GM21723 (cell line): ENCODE measurements at regions not wholly inside any gene's neighbourhood (a gene's known extent, or its start where the extent isn't known, plus 50 kb on each side); places are given as distances from the start of the nearest gene placed in this dataset.
A peak's percentile ranks its signal among the peaks of the same experiment; 100 is the strongest.
"Not testable (repeated sequence)": the region's sequence is repeated elsewhere in the genome, so short reads cannot be mapped to it uniquely, and the experiment has no call there.

Experiments used
- ATAC-seq: cut with Tn5 transposase; IDR thresholded peaks from one replicate; pipeline ENCODE4 v1.9.1; 2021; ENCODE audit warnings: mild to moderate bottlenecking, moderate library complexity; ENCODE audit not compliant: unreplicated experiment

DNA sequence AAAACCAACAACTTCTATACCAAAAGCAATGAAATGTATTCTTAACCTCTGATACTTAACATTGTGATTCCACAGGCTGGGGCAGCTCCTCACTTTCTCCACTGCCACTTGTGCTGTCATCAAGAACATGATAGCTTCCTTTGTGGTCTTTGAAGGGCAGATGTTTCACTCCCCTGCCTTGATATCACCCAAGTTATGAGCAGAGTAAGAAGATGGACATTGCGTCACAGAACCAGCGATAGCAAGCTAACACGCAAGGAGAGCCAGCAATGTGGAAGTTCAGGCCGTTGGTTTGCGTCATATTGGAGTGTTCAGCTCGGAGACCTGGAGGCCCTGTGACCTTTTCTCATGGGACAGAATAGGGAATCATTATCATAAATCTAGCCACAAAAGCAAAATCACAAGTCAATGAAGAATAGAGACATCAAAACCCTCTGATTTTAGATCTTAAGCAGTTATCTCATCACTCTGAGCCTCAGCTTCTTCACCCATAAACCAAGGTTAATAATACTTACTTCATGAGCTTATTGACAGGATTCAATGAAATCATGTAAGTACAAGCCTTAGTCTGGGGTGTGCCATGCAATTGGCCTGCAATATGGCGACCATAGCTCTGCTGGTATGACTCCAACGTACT lies 183.8 kb upstream of the THBS1 start:
- no peak for ATAC-seq

DNA sequence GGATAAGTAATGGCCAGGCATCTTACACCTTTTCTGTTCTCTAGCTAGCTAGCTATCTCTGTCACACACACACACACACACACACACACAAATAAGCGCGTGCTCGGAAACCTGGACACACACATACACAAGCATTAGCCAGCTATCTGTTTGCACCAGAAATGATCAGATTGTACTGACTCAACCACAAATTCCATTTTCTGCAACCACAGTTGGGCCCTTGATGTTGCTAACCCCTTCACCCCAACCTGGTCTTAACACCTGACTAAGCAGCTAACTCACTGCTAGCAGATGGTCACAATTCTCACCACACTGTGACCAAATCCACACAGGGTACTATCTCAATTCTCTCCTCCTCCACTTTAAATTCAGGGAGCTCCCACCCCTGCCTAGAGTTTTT lies 183.0 kb upstream of the THBS1 start:
- no peak for ATAC-seq

DNA sequence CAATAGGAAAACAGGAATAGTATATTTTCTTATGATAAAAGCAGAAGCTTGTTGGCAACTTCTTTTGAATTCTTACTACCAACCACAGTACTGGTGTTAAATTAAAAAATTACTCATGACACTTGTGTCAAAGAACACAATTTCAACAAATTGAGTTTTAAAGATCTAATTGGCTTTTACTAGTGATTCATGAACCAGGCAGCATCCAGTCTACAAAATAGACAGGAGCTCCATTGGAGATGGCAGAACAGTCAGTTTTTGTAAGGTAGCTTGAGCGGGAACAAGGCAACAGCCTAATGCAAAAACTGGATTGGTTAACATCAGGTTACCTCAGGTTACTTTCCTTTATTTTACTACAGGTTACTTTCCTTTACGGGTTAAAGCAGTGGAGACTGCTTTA lies 181.3 kb upstream of the THBS1 start:
- ATAC-seq: no peak

DNA sequence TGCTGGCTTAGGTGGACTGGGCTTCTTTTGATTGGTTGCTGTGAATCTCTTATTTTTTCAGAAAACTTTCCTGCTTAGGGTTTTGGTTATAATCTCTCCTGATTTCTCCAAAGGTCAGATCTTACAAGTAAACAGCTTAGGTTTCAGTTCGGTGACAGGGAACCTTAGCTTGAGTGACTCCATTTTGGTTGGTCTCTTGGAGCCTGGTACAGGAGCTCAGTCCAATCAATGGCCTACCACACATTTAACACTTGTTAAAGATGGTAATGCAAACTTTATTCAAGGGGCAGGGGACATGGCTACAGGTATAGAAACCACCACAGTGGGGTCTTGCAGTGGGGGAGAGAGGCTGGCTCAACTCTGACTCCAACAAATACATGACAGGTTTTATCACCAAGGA lies 180.9 kb upstream of the THBS1 start:
- ATAC-seq: no peak

DNA sequence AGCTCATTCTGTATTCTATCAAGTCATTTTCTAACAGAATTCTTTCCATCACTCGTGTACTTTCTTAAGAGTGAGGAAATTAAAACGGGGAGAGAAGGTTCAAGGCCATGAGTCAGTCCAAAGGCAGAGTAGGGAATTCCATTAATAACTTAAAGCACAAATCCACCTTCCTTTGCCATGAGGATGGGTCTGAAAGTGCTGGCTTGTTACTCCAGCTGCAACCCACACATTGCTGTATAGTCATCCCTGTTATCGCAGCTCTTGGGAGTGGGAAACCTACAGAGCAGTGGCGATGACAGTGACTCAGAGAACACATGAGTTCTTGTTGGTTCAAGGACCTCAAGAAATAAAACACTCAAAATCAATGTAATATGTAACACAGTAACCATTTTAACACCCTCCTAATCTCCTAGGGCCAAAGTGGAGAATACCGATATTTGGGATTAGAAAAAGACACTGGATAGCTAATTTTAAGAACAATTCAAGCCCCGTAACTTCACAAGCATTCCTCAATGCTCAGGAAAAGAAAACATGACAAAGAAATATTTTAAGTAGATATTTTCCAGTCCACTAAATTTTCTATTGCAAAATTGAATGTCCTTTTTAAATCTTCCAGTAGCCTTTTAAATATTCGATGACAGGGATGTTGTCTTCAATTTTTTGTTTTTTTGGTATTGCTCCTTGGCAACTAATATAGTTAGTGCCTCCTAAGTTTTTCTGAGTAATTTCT lies 179.9 kb upstream of the THBS1 start:
- ATAC-seq: no peak

DNA sequence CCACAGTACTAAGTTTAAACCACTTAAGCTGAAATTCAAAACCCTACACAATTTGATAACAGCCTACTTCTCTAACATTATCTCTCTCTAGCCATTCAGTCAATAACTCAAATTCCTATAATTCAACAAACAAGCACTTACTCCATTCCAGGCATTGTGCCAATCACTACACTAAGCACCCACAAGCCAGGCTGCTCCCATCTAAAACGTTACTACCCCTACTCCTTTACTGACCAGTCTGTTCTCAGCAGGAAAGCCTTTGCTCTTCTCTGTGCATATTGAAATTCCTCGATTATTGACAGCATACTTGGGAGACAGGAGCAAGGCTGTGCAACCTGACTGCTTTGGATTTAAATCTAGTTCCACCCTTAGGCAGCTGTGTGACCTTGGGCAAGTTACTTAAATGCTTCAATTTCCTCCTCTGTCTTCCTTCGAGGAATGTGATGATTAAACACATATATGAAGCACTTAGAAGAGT lies 177.2 kb upstream of the THBS1 start:
- no peak for ATAC-seq

DNA sequence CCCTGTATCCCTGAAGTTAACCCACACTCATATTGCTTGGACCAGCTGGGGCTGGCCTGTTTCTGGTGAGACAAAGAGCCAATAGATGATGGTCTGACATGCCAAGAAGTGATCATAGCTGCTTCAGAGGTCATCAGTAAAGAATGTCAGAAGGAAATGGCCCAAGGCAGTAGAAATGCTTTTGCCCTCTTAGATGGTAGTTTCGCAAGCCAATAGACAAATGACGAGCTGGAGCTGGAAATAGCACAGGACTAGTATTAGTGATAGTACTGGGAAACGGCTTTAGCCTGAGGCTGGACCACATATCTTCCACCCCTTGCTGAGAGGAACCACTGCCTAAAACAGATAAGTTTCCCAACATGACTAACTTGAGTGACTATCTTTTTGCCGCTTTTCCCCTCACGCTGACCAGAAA lies 176.1 kb upstream of the THBS1 start:
- no peak for ATAC-seq

DNA sequence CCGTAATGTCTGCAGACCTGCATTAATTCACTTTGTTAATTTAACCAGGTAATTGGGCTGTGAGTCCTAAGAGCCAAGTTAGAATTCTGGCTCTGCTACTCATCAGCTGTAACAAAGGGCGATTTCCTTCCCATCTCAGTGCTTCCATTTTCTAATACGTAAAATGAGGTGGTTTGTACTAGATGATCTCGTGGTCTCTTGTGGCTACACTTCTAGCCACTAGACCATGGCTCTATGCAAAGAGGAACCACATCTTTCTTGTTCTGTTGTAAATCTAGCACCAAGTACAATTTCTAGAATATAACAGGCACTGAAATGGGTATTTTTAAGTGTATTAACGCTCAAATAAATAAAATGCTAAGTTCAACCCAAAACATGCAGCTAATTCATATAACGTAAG lies 174.4 kb upstream of the THBS1 start:
- ATAC-seq: peak; percentile 82

DNA sequence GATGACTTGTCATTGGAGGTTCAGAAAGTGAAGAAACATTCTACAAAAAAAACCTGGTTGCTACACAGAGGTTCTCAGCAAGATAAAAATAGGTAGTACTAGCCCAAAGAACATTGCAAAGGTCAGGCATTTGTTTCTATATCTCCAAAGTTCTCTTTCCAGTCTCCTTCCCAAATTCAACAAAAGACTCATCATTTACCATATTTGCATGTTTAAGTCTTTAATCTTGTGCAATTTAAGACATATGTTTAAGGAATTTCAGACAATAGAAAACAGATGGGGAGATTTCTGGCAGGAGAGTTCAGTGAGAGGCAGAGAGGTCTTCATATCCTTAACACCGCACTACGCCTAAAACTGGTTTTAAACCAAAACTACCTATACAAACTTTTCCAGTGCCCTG lies 173.8 kb upstream of the THBS1 start:
- ATAC-seq: no peak

DNA sequence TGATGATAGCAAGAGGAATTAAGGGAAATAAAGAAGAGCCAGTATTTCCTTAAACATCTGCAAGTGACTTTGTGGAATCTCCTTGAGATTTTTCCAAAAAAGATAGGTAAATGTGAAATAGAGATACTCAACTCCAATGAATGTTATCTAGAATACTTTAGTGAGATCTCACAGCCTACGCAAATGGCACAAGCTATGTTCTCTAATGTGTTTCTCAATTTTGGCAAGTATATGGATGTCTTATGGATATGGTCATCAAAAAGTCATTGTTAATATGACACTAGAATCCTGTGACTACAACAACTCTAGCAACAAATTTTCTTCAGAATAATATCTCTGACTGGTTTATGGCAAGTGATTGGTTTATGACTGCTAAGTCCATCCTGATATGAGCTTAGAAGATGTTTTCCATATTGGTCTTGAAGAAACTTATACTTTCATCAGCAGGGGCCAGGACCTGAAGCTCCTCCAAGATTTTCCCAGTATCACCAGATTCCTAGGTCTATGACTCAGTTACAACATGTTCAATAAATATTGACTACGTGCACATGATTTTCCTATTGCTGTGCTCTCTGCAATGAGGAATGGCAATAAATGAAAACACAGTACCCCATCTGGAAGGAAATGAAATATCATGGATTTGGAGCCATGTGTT lies 170.9 kb upstream of the THBS1 start:
- no peak for ATAC-seq

DNA sequence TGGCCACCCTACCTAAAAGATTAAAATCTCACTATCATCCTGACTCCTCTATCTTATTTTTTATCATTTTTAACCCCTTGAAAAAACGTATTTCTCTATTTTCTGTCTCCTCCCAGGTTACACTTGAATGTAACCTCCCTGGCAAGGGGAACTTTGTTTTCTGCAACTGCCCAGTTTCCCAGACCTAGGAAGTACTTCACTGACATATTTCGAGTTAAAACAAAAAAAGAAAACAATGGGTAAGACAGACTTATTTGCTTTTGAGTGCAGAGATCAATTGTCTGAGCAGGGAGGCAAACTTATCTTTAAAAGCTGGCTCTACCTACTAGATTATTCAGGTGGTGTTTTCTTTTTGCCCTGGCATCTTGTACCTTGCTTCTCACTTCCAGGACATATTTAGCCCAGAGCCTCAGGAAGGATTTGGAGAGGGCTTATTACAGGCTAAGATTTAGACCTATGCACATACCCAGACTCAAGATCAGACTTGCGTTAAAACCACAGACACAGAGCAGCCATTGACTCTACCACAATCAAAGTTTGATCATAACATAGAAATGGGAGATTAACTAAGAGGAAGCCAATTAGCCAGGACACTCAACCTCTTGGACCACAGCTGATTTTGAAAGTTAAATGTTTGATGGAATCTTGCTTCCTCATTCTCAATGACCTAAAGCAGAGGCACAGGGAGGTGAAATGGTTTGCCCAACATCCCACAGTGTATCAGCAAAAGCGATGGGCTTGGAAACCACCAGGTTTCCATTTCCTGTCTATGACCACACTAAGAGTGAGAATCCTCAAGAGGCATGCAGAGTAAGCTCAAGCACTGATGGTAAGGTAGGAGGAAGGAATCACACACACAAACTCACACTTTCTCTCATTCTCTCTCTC lies 169.5 kb upstream of the THBS1 start:
- ATAC-seq: peak; percentile 92

DNA sequence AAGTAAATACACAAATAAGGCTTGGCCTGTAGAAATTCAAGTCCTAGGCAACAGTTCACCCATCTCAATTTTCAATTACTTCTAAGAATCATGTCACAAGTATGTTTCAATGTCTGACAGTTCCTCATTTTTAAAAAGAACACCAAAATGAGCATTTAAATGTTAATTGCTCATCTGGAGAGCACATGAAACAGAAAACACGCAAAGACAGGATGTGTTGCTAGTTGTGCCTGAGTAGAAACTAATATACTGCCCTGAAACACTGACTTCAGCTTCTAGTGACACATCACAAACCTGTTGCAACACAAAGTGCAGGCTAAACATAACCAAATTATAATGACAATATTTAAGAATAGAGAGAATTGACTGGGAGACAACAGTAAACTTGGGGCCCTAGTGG lies 167.3 kb upstream of the THBS1 start:
- ATAC-seq: no peak

DNA sequence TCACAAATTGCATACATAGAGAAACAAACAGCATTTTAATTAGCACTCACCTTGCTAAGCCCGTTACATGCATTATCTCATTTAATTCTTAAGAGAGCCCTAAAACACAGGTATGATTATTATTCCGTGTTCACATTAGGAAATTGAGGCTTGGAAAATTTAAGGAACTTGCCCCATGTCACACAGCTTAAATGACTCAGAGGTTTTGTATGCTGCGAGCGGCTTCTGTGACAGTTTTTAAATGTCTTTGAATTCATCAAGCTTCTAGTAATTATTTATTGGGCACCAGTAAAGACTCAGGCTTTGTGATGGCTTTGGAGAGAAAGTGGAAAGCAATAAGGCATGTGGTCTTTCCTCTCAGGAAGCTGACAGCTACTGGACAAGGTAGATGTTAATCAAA lies 166.7 kb upstream of the THBS1 start:
- no peak for ATAC-seq

DNA sequence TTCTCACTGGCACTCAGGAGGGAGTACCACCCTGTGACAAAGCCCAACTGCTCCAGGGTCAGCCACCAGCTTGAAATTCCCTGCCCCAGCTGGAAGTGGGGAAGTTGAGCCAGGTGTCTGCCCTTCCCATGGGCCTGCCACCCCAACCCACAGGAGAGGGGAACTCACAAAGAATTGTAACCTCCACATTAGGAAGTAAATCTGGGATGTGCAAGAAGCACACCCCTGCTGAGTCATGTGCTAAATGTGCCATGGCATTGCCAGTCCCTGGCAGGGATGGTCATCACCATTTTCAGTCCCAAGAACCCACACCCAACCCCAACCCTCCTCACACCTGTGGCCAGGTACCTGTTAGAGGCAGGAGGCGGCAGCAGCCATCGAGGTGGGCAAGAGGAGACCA lies 165.2 kb upstream of the THBS1 start:
- ATAC-seq: no peak

DNA sequence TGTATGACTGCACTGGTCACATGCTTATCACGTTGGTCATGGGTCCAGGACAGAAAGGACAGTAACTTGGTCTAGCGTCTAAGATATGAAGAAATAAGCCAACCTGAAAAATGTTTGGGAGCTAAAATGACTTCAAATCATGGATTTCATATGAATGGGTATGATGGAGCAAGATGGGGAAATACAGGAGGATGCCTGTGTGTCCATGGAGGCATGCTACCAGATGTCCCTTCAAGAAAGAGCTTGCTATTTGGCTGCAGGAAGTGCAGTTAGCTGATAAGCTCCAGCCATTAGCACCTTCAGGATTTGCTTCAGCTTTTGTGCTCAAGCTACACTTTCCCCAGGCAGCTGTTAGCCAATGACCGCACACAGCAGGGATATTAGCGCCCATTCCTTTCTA lies 164.6 kb upstream of the THBS1 start:
- ATAC-seq: no peak

DNA sequence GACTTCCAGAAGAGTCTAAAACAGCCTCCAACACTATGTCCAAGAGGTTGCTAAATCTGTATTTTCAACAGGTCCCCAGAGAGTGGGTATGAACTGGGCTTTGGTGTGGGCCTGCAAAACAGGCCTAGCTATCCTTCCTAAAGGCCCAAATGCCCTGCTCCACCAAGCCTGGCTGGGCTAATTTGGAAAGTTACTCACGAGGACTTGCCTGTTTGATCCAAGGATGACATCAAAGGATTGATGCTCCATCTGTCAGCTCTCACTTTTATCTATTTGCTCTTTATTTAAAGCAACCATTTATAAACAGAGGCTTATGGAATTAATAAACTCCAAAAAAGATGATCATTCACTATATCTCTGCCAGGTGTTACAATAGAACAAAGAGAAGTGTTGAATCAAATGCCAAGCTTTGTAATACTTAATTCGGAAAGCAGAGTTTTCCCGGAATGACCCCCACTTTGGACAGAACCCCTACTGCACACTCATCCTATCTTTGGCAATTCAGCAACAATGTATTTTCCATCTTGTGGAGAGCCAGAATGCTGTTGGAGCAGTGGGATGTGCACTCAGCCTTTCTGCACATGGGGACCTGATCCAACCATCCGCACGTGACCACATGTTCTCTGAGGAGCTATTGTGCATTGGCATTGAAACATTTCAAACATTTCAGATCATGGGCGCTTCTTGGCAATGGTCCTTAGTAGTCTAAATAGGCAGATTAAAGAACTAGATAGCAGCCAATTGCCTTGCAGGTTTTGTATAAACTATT lies 163.3 kb upstream of the THBS1 start:
- ATAC-seq: no peak

DNA sequence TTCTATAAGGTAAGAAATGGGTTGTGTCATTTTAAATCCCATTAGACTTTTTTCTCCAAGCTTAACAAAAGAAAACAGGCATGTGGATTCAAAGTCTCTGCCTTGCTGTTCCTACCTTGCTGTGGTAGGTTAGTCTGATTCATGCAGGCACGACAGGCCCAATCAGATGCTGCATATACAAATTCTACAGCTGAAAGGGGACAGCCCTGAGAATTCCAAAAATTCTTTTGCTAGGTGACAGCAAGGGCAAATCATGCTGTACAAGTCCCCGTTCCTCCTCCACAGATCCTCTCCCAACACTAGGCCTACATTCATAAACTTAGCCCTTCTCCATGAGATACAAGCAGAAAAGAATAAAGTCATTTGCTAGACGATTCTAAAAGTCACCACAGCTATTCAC lies 161.2 kb upstream of the THBS1 start:
- no peak for ATAC-seq

DNA sequence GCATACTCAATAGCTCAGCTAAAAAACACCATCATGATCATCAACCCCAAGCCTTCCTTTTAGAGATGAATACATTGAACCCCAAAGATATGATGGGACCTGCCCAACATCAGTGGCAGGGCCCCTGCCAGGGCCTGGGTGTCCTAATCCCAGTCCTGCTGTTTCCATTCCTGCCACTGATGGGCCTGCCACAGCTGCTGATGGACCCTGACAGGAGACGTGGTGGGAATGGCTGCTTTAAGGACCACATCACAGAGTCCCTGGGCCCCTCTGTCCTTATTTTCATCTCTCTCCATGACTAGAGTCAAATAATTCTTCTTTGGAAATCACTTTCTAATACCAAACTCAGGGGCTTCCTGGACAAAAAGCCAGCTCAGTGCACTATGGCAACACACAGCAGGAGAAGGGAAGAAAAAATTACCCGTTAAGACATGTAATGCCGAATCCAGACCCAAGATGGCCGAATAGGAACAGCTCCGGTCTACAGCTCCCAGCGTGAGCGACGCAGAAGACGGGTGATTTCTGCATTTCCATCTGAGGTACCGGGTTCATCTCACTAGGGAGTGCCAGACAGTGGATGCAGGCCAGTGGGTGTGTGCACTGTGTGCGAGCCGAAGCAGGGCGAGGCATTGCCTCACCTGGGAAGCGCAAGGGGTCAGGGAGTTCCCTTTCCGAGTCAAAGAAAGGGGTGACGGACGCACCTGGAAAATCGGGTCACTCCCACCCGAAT lies 160.6 kb upstream of the THBS1 start:
- not testable (repeated sequence) for ATAC-seq

DNA sequence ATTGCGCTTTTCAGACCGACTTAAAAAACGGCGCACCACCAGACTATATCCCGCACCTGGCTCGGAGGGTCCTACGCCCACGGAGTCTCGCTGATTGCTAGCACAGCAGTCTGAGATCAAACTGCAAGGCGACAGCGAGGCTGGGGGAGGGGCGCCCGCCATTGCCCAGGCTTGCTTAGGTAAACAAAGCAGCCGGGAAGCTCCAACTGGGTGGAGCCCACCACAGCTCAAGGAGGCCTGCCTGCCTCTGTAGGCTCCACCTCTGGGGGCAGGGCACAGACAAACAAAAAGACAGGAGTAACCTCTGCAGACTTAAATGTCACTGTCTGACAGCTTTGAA lies 160.1 kb upstream of the THBS1 start:
- ATAC-seq: not testable (repeated sequence)
